ENCODE measurements at regions not wholly inside any gene's neighbourhood (a gene's known extent, or its start where the extent isn't known, plus 50 kb on each side); places are given as distances from the start of the nearest gene placed in this dataset.

DNA sequence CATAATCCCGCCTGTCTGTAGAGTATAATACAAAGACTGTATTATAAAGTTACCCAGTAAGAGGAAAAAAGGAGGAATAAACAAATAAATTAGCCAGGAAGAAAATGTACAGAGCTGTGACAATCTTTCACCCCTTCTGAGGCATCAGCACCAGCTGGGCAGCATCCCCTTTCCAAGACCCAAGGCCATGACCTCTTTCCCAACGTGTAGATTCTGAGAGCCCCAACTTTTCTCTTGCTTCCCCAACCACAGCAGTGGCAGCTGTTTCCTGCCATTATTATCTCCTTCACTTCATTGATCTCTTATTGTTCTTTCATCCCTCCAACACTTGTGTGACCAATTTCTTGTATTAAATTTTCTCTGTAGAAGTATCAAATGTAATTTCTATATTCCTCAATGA lies 101.6 kb downstream of the BBS10 start:
- H3K27ac ChIP-seq, result no peak overlapping the region
- TF ChIP-seq, protein P1, sequence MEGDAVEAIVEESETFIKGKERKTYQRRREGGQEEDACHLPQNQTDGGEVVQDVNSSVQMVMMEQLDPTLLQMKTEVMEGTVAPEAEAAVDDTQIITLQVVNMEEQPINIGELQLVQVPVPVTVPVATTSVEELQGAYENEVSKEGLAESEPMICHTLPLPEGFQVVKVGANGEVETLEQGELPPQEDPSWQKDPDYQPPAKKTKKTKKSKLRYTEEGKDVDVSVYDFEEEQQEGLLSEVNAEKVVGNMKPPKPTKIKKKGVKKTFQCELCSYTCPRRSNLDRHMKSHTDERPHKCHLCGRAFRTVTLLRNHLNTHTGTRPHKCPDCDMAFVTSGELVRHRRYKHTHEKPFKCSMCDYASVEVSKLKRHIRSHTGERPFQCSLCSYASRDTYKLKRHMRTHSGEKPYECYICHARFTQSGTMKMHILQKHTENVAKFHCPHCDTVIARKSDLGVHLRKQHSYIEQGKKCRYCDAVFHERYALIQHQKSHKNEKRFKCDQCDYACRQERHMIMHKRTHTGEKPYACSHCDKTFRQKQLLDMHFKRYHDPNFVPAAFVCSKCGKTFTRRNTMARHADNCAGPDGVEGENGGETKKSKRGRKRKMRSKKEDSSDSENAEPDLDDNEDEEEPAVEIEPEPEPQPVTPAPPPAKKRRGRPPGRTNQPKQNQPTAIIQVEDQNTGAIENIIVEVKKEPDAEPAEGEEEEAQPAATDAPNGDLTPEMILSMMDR (conservative IDR thresholded peaks at IDR 0.05), result no peak

- TF ChIP-seq, protein P1 (conservative IDR thresholded peaks at IDR 0.05), result no peak
- no peak overlapping the region for H3K27ac ChIP-seq
Measured at GRCh38 chr12:76244300-76244699, 103.9 kb downstream of the BBS10 start.

- no peak overlapping the region for H3K27ac ChIP-seq
- TF ChIP-seq, protein P1 (conservative IDR thresholded peaks at IDR 0.05), result no peak
Measured at GRCh38 chr12:76242813-76243550, 105.2 kb downstream of the BBS10 start.

- TF ChIP-seq, protein P1 (conservative IDR thresholded peaks at IDR 0.05), result no peak
- H3K27ac ChIP-seq, result no peak overlapping the region
Measured at GRCh38 chr12:76241371-76241770, 106.8 kb downstream of the BBS10 start.

DNA sequence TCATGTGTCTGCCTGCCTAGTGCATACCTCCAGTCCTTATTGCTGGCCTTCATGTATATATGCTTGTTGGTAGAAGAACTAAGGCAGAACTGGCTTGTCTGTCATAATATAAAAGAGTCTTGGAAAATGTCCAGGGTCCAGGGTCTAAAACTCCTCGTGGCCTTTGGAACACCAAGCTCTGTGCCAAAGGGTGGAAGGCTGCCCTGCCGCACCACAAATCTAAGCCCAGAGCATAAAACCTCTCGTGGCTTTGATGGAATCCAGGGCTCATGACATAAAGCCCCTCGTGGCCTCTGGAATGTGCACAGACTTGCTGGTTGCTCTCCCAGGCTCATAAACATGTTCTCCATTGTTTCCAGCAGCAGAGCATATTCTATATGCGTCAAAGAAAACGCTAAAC lies 107.9 kb downstream of the BBS10 start:
- H3K27ac ChIP-seq, result no peak overlapping the region
- TF ChIP-seq, protein P1 (conservative IDR thresholded peaks at IDR 0.05), result no peak

GRCh38 chr12:76238688-76239087 lies 109.5 kb downstream of the BBS10 start:
- TF ChIP-seq, protein P1 (conservative IDR thresholded peaks at IDR 0.05), result no peak

GRCh38 chr12:76237086-76237701 lies 111.0 kb downstream of the BBS10 start:
- no peak overlapping the region for H3K27ac ChIP-seq
- TF ChIP-seq, protein P1 (conservative IDR thresholded peaks at IDR 0.05), result no peak

More at GRCh38 chr12:76238688-76239087, 109.5 kb downstream of the BBS10 start:
- no peak overlapping the region for H3K27ac ChIP-seq

Data from VCaP (cell line).